Stomach (tissue), 4 donors: ENCODE measurements at regions not wholly inside any gene's neighbourhood (a gene's known extent, or its start where the extent isn't known, plus 50 kb on each side); places are given as distances from the start of the nearest gene placed in this dataset.

Experiments used
- EP300 ChIP-seq: sonication (generic); formaldehyde crosslinking; IDR thresholded peaks from one replicate; pipeline ENCODE4 v1.6.1; 2017; ENCODE audit warnings: antibody characterized with exemption
- POLR2A ChIP-seq, 4 donors: fragments of 450-650 bp; IDR thresholded peaks; one replicate each; pipeline ENCODE4 v1.6.1; 2016; ENCODE audit warnings: antibody characterized with exemption in 4 of 4, control low read depth in 2 of 4, mild to moderate bottlenecking in 1 of 4, moderate library complexity in 1 of 4
- TF ChIP-seq, protein P1 (sequence below), 7 experiments: fragments of 450-650 bp in 4 of 7; fragments of 200-600 bp in 3 of 7; sonication (generic) in 3 of 7; IDR thresholded peaks; one replicate each; pipeline ENCODE4 v1.5.1; 2016 to 2019; ENCODE audit warnings: antibody characterized with exemption in 7 of 7, control low read depth in 2 of 7, mild to moderate bottlenecking in 1 of 7

DNA sequence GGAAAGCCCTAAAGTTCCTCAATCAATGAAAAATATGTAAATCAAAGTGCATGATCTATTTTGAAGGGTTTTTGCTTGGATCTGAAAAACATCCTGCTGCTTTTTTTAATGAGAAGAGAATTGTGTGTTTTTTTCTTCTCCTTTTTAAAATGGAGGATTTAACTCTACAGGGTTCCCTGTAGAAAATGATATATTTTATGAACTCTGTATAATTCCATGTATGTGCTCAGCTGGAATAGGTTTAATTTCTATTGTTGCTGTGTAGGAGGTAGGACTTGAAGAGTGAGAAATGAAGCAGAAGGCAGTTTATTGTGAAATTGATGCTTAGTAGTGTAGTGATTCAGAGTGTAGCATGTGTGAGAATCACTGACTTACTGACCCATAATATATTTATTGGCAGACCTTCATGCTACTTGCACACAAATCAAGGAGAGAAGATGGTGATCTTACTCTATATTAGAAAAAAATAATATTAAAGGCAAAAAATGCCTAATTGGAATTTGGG lies 286.8 kb upstream of the FSTL5 start:
- TF ChIP-seq, protein P1, sequence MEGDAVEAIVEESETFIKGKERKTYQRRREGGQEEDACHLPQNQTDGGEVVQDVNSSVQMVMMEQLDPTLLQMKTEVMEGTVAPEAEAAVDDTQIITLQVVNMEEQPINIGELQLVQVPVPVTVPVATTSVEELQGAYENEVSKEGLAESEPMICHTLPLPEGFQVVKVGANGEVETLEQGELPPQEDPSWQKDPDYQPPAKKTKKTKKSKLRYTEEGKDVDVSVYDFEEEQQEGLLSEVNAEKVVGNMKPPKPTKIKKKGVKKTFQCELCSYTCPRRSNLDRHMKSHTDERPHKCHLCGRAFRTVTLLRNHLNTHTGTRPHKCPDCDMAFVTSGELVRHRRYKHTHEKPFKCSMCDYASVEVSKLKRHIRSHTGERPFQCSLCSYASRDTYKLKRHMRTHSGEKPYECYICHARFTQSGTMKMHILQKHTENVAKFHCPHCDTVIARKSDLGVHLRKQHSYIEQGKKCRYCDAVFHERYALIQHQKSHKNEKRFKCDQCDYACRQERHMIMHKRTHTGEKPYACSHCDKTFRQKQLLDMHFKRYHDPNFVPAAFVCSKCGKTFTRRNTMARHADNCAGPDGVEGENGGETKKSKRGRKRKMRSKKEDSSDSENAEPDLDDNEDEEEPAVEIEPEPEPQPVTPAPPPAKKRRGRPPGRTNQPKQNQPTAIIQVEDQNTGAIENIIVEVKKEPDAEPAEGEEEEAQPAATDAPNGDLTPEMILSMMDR (IDR thresholded peaks at IDR 0.05), result no peak
- no peak for TF ChIP-seq POLR2A (IDR thresholded peaks at IDR 0.05)
- no peak for TF ChIP-seq EP300
